ENCODE measurements at regions not wholly inside any gene's neighbourhood (a gene's known extent, or its start where the extent isn't known, plus 50 kb on each side); places are given as distances from the start of the nearest gene placed in this dataset.
"Not testable (repeated sequence)": the region's sequence is repeated elsewhere in the genome, so short reads cannot be mapped to it uniquely, and the experiment has no call there.

GRCh38 chr12:88313554-88313953, 171.4 kb downstream of the TMTC3 start:
- DNase-seq, result no peak

GRCh38 chr12:88314706-88315105, 172.6 kb downstream of the TMTC3 start:
- DNase-seq, result no peak

DNA sequence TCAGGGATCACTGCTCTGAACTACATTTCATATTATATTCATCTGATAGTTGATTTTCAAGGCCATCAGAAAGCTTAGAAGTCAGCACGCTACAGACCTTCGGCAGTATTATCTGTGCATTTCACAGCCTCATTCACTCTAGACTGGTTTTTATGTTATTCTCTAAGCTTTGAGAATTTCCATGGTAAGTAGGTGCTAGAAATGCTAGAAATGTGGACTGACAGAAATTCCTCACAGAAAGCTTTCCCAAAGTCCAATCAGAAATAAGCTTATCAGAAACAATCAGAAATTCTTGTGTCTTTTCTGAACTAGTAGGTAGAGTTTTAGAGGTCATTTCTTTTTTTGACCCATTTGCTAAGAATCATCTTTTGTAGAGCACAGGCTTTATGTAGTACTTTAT, 176.6 kb downstream of the TMTC3 start:
- DNase-seq, result no peak

DNA sequence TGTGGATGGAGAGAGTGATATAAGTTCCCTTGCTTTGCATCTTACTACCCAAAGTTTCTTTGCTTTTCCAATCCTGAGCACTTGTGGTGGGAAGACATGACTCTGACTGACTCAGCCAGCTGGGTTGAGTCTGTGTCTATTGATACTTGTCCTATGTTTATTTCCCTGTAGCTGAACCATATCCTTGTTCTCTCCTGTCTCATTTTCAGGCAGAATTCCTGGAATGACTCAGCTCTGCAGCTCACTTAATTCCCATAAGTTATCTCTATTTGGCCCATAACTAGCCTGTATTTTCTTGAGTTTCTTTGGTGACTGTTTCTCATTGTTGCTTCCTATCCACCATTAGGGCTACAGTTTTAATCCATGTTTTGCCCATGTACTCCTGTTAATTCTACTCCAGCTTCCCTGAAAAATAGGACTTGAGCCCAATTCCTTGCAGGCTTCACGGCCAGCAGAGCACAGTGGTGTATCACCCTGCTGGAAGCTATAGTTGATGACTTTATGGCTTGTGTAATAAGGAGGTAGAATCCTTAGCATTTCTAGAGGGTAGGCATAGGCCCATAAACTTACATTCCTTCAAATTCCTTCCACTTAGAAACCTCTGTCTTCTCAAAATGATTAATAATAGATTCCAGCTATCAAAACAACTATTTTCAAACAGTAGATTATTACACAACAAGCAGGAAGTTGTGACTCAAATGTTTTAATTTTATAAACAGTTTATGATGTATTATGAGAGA, 183.1 kb downstream of the TMTC3 start:
- no peak for DNase-seq

- DNase-seq, result no peak
These were observed 183.7 kb downstream of the TMTC3 start for GRCh38 chr12:88325816-88326189.

GRCh38 chr12:88327276-88327675, 185.2 kb downstream of the TMTC3 start:
- no peak for DNase-seq

- DNase-seq, result no peak
These were observed 186.0 kb downstream of the TMTC3 start for GRCh38 chr12:88328090-88328489.

- no peak for DNase-seq
These were observed 187.7 kb downstream of the TMTC3 start for GRCh38 chr12:88329833-88330232.

- peak in 2 of 3 experiments; percentile 12 to 50 for DNase-seq
These were observed 192.2 kb downstream of the TMTC3 start for GRCh38 chr12:88334271-88334670.

DNA sequence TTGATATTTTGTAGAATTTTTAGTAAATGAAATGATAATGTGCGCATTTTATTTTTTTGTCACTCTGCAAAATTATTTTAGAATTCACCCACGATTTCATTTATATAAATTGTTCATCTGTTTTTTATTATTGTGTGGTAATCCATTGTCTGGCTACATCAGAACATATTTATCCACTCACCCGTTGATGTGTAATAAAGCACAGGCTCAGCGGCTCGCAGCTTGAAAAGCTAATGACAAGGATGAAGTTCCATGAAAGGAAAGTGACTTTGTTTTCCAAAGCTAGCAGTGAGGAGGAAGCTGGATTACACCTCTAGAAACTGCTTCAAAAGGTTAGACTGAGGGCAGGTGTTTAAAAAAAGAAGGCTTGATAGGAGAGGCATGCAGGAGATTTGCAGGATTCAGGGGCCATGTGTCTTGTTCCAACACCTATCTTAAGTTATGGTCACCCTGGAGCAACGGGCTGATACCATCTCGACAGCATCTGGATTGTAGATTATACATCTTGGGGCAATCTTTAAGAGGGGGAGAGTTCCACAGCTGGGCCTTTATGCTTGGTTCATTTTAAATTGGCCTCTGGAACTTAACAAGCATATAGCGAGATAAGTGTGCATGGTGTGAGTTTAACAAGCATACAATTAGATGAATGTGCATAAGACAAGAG, 194.1 kb downstream of the TMTC3 start:
- peak in 1 of 3 experiments; percentile 10 for DNase-seq

- no peak for DNase-seq
These were observed 196.4 kb downstream of the TMTC3 start for GRCh38 chr12:88338486-88338885.

DNA sequence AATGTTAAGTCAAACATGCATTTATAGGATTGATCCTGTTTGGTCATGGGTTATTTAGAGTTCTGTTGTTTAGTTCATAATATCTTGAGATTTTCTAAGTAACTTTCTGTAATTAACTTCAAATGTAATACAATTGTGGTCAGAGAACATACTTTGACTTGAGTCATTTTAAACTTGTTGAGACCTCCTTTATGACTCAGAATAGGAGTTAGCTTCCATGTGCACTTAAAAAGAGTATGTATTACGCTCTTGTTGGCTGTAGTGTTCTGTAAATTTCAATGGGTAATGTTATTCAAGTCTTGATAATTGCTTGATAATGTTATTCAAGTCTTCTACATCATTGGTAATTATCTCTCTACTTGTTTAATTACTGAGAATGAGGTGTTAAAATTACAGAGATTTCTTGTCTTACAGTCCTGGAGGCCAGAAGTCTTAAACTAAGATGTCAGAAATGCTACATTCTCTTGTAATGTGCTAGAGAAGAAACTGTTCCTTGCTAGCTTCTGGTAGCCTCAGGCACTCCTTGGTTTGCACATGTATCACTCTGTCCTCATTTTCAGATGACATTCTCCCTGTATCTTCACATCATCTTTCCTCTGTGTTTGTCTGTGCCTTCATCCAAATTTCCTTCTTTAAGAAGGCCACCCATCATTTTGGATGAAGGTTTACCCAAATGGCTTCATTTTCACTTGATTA, 197.3 kb downstream of the TMTC3 start:
- DNase-seq, result no peak

DNA sequence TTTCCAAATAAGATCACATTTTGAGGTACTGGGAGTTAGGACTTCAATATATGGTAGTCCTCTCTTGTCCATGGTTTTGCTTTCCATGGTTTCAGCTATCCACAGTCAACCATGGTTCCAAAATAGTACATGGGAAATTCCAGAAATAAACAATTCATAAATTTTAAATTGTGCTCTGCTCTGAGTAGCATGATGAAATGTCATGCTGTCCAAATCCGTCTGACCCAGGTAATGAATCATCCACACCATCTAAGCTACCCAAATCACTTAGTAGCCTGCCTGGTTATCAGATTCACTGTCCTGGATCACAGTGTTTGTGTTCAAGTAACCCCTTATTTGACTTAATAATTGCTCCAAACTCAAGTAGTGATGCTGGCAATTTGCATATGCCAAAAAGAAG, 197.9 kb downstream of the TMTC3 start:
- DNase-seq, result no peak

DNA sequence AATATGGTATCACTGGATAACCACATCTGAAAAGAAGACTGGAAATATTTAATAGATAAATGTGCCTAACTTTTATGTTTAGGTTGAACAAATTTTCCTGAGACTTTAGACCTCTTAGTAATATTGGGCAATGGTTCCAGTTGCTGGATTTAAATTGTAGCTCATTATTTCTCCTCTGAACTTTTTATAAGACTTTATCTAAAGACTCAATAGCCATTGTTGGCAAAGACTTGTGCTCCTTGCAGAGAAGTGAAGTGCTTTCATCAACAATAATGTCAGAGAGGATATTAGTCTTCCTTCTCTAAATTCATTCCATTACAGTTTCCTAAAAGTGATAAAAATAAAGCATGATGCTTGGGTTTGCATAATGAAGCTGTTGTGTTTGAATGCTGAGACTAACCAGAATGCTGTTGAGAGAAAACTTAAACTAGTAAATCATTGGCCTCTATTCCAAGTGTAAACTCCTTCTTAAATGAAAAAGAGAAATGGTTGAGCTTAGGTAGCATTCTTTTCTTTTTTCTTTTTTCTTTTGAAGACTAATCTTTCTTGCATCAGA, 200.2 kb downstream of the TMTC3 start:
- no peak for DNase-seq

DNA sequence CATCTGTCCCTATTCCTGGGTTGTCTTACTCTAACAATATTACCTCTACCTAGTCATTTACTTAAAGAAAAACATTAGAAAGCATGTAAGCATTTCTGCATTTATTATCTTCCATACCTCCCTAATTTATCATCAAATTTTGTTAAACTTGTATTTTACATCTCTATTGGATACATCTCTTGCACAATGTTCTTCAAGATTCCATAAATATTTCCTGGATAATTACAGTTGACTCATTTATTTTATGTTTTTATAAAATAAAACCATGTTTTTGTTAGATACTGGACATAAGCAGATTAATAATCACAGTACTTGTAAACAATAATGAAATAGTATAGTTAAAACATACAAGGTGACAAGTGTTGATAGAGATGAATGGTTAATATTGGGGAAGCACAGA, 209.0 kb downstream of the TMTC3 start:
- DNase-seq, result no peak

DNA sequence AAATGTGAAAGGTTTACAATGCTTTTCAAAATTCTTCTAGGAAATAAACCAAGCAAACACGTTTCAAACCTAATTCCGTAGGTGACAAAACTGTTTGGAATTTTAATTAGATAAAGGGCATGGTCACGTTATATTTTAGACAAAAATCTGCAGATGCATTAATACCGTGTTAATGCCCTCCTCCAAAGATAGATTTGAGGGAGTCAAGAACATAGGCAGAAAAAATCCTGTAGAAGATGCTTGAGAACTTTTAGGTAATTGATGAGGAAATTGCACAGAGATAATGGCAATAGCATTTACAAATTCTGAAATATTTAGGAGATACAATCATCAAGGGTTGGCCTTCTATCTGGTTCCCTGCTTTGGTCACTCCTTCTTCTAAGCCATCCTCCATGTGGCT, 212.6 kb downstream of the TMTC3 start:
- no peak for DNase-seq

- no peak for DNase-seq
These were observed 218.2 kb downstream of the TMTC3 start for GRCh38 chr12:88360343-88360742.

DNA sequence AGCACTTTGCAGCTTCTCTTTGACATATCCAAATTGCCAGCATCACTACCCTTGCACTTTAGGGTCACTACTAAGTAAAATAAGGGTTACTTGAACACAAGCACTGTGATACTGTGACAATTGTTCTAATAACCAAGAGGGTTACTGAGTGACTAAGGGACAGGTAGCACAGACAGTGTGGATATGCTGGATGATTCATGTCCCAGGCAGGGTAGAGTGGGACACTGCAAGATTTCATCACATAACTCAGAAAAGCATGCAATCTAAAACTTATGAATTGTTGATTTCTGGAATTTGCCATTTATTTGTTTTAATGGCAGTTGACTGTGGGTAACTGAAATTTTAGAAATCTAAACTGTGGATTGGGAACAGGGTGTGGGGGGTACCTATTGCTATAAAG, 218.8 kb downstream of the KITLG start:
- no peak for DNase-seq

- DNase-seq, result no peak
These were observed 217.8 kb downstream of the KITLG start for GRCh38 chr12:88362439-88362838.

DNA sequence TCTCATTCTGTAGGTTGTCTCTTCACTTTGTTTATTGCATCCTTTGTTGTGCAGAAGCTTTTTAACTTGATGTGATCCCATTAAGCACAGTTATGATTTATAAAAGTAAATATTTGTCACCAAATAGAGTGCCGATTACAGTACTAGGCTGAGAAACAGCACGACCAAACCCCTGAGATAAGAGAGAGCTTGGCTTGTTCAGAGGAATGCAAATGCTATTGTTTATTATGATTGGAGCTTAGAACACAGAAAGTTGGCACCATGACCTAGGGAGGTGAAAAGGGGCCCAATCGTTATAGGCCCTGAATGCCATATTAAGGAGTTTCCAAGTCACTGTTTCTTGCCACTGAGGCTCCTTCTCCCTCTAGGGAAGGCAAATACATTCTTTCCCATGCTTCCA, 214.9 kb downstream of the KITLG start:
- no peak for DNase-seq

- DNase-seq, result no peak
These were observed 214.2 kb downstream of the KITLG start for GRCh38 chr12:88366101-88366500.

- no peak for DNase-seq
These were observed 213.0 kb downstream of the KITLG start for GRCh38 chr12:88367231-88367630.

- DNase-seq, result not testable (repeated sequence)
These were observed 212.2 kb downstream of the KITLG start for GRCh38 chr12:88368077-88368476.
